Epithelial cell of esophagus (primary cell): ENCODE measurements at regions not wholly inside any gene's neighbourhood (a gene's known extent, or its start where the extent isn't known, plus 50 kb on each side); places are given as distances from the start of the nearest gene placed in this dataset.
A peak's percentile ranks its signal among the peaks of the same experiment; 100 is the strongest.
"Not testable (repeated sequence)": the region's sequence is repeated elsewhere in the genome, so short reads cannot be mapped to it uniquely, and the experiment has no call there.

ENCODE experiments used
- DNase-seq: peaks from one replicate; pipeline ENCODE4 v3.0.0; 2010; ENCODE audit warnings: low read depth
- H3K4me3 ChIP-seq: 2 replicates; pipeline ENCODE4 v1.5.1; 2011; ENCODE audit warnings: mild to moderate bottlenecking, low read length, control low read depth
- TF ChIP-seq, protein P1 (sequence below): IDR thresholded peaks from 2 replicates; pipeline ENCODE4 v1.5.1; 2011; ENCODE audit warnings: low read depth, mild to moderate bottlenecking, low read length, control low read depth, inconsistent platforms; ENCODE audit not compliant: insufficient read depth; ENCODE audit errors: missing control alignments

DNA sequence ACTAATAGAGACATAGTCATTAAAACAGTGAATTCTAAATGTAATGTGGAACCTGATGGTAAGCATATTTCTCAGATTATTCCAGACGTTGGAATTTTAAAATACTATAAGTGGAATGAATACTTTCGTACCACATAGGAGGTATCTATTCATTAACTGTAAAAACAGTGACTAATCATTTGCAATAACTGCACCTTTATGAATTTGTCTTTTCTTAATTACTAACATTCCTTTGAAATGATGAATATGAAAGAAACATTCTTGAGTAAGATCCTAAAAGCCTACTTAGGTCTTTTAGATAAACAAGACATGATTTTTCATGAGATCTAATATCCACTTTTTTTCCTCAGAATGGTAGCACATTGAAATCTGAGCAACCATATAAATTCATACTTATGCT lies 549.0 kb upstream of the LRRN3 start:
- H3K4me3 ChIP-seq: no peak overlapping the region
- no peak for DNase-seq
- TF ChIP-seq, protein P1, sequence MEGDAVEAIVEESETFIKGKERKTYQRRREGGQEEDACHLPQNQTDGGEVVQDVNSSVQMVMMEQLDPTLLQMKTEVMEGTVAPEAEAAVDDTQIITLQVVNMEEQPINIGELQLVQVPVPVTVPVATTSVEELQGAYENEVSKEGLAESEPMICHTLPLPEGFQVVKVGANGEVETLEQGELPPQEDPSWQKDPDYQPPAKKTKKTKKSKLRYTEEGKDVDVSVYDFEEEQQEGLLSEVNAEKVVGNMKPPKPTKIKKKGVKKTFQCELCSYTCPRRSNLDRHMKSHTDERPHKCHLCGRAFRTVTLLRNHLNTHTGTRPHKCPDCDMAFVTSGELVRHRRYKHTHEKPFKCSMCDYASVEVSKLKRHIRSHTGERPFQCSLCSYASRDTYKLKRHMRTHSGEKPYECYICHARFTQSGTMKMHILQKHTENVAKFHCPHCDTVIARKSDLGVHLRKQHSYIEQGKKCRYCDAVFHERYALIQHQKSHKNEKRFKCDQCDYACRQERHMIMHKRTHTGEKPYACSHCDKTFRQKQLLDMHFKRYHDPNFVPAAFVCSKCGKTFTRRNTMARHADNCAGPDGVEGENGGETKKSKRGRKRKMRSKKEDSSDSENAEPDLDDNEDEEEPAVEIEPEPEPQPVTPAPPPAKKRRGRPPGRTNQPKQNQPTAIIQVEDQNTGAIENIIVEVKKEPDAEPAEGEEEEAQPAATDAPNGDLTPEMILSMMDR: no peak

DNA sequence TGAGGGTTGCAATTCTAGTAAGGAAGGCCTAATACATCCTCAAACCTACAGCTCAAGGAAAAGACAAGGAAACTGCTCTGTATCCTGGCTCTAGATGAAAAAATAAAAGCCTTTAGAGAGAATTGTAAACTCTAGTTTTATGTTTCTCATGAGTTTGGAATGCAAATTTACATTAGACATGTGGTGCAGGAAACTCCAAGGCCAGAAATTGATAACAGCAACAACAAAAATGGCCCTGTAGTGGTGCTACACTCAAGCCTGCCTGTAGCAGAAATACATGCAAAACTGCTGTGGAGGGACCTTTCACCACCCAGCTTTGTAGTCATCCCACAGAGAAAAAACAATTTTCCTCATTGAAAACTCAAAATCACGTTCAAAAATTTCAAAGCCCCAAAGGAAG lies 546.7 kb upstream of the LRRN3 start:
- TF ChIP-seq, protein P1: no peak
- H3K4me3 ChIP-seq: no peak overlapping the region
- DNase-seq: no peak

DNA sequence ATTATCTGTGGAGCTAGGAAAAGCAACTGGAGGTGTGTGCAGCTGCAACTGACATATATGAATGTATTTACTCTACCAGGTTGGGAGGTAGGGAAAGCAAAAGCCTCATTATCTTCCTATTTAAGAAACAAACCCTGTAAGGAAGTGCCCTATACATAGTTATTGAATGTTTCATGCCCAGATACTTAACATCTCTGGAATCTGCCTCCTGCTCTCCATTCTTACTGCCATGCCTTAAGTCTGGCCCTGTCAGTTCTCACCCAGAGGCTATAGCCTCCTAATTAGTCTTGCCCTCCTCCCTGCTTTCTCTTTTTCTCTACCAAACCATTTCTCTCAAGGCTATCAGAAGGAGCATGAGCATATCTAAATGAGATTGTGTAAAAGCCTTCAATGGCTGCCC lies 542.6 kb upstream of the LRRN3 start:
- TF ChIP-seq, protein P1: no peak
- H3K4me3 ChIP-seq: no peak overlapping the region
- peak; percentile 36 for DNase-seq

DNA sequence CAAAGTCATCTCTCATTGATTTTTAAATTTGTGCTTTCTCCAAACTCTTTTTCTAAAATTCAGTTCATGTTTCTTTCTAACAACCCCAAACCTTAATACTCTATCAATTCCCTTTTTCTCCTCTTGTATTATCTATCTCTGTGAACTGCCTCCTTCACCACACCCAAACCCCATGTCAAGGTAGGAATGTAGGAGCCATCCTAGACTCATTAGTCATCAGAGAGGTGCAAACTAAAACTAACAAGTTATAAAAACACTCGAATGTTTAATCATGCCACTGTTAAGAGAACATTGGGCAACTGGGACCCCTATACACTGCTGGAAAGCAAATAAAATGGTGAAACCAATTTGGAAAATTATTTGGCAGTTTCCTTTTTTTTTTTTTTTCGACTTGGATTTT lies 533.8 kb upstream of the LRRN3 start:
- peak; percentile 56 for DNase-seq
- H3K4me3 ChIP-seq: no peak overlapping the region
- TF ChIP-seq, protein P1: no peak

DNA sequence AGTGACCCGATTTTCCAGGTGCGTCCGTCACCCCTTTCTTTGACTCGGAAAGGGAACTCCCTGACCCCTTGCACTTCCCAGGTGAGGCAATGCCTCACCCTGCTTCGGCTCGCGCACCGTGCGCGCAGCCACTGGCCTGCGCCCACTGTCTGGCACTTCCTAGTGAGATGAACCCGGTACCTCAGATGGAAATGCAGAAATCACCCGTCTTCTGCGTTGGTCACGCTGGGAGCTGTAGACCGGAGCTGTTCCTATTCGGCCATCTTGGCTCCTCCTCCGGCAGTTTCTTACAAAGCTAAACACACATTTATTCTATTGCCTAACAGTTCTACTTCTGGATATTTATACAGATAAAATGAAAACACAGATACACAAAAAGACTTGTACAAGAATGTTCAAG lies 527.6 kb upstream of the LRRN3 start:
- H3K4me3 ChIP-seq, DNase-seq: not testable (repeated sequence)

DNA sequence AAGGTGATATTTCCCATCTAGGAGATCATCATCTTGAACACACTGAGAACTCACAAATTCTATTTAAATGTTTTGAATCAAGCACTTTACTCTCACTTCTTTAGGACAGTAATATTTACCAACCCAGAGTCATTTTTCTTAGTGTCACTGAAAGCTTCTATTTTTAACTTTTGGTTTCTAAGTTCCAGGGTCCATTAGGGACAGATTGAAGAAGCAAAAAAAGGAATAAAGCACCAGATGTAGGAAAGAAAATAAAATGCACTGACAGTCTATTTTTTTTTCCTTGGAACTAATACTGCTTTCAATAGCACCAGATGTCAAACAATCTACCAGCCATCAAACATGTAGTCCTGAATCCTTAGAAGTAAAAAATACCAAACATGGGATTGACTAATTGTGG lies 526.7 kb upstream of the LRRN3 start:
- DNase-seq: no peak
- TF ChIP-seq, protein P1: no peak
- H3K4me3 ChIP-seq: no peak overlapping the region

DNA sequence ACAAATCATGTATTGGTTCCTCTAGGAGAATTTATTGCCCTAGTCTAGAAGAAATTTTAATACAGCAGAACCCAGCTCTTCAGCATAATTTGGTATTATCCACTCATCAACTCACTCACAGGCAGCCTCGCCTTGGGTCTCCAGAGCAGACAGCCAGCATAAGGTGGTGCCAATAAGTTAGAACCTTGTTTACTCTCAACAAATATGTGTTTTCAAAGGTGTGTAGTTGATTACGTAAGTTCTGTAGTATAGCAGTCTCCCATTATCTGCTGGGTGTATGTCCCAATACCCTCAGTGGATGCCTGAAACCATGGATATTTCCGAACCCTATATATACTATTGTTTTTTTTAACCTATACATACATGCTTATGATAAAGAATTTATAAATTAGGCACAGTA lies 522.5 kb upstream of the LRRN3 start:
- DNase-seq: peak; percentile 16
- TF ChIP-seq, protein P1: no peak
- H3K4me3 ChIP-seq: no peak overlapping the region

DNA sequence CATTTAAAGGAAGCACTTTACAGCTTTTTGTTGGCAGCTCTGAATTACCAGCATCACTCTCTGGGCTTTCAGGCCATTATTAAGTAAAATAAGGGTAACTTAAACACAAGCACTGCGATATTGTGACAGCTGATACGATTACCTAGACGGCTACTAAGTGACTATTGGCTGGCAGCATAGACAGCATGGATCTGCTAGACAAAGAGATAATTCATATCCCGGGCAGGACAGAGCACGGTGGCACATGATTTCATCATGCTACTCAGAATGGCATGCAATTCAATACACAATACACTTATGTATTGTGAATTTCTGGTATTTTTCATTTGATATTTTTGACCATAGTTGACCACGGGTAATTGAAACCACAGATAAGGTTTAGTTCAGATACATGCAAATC lies 522.0 kb upstream of the LRRN3 start:
- DNase-seq: peak; percentile 53
- TF ChIP-seq, protein P1: no peak
- no peak overlapping the region for H3K4me3 ChIP-seq
